ENCODE measurements at regions not wholly inside any gene's neighbourhood (a gene's known extent, or its start where the extent isn't known, plus 50 kb on each side); places are given as distances from the start of the nearest gene placed in this dataset.
"Not testable (repeated sequence)": the region's sequence is repeated elsewhere in the genome, so short reads cannot be mapped to it uniquely, and the experiment has no call there.

DNA sequence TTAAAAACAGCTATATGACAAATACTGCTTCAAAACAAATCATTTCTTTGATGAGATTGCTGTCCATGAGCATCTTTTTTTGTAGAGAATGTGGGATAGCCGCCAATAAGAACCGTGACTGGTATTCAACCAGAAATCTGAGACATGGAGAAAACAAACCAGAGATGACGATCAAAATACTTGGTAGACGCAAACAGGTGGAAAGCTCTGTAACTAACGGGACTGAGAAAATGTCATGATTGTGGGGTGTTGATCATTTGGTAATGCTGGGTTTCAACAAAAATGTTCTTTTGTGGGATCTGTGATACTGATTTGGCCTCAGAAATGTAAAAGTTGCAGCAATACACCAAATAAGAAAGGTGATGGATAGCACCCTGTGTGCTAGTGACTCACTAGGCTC, 364.8 kb downstream of the NYAP2 start:
- DNase-seq (ENCODE audit: low spot score), result no peak

DNA sequence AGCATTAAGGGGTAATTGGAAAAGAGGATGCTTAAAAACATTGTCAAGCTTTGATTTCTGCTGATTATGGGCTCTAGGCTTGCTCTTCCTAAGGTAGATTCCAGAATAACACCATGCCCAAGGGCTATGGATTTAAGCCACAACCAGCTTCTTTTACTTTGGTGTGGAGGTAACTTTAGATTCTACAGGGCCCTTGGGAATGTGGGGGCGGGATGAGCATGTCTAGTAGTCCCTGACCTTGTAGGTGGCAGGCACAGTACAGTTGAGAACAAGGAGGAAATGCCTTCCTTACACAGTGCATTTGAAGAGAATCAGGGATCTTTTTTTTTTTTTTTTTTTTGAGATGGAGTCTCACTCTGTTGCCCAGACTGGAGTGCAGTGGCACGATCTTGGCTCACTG, 364.2 kb downstream of the NYAP2 start:
- no peak for DNase-seq (ENCODE audit: low spot score)

DNA sequence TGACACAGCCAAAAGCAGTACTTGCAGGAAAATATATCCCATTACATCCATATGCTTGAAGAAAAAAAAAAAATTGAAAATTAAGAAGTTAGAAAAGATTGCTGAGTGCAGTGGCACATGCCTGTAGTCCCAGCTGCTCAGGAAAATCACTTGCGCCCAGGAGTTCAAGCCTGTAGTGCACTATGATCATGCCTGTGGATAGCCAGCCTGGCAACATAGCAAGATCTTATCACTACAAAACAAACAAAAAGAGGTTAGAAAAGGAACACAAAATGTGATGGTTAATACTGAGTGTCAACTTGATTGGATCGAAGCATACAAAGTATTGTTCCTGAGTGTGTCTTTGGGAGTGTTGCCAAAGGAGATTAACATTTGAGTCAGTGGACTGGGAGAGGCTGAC, 361.9 kb downstream of the NYAP2 start:
- DNase-seq (ENCODE audit: low spot score), result no peak

DNA sequence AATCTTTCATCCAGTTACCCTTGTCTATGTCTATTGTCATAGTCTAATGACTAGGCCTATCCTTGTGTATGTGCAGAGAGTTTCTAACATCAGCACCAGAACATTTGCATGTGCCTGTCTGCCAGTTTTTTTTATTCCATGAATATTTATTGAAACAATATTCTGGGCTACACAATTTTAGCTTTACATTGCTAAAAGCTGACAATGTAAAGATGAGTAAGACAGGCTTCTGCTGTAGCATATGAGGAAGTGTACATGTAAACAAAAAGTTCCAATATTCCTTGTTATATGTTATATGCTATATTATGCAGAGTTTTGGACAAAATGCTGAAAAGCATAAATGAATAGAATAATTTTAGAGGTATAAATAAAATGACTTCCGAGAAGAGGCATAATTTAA, 357.7 kb downstream of the NYAP2 start:
- no peak for DNase-seq (ENCODE audit: low spot score)

DNA sequence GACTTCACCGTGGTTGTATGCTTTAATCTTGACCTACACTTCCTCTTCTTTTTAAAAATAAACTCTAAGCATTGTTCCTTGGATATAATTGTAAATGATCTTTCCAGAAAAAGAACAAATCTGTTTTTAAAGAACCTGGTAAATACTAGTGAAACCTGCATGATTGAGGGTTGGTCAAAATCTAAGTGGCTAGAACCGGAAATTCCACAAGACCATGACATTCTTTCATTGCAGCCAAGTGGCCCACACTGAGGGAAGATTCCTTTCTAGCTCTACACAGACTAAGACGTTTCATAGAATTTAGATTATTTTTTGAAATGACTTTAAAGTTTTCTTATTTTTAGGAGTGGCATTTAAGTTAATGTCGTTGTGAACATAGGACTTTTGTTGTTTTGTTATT, 356.7 kb downstream of the NYAP2 start:
- DNase-seq (ENCODE audit: low spot score), result no peak

DNA sequence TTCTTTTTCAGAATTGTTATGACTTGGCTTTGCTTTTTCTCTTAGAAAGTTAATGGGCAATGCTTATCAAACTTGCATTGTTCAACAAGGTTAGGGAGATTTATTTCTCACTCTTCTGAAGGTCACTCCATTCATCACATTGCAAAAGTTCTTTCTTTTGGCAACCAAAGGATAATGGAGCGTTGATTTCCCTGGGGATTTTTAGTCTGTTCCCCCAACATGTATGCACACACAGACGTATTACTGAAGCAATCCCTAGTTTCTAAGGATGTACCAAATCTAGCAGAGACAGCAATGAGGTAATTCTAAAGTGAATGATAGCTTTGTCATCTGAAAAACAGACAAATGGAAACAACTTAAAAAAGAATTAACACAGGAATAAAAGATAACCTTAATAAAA, 349.1 kb downstream of the NYAP2 start:
- DNase-seq (ENCODE audit: low spot score), result no peak

DNA sequence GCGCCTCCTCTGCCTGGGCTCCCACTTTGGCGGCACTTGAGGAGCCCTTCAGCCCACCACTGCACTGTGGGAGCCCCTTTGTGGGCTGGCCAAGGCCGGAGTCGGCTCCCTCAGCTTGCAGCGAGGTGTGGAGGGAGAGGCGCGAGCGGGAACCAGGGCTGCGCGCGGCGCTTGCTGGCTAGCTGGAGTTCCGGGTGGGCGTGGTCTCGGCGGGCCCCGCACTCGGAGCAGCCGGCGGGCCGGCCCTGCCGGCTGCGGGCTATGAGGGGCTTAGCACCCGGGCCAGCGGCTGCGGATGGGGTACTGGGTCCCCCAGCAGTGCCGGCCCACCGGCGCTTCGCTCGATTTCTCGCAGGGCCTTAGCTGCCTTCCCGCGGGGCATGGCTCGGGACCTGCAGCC, 344.5 kb downstream of the NYAP2 start:
- DNase-seq (ENCODE audit: low spot score), result not testable (repeated sequence)

DNA sequence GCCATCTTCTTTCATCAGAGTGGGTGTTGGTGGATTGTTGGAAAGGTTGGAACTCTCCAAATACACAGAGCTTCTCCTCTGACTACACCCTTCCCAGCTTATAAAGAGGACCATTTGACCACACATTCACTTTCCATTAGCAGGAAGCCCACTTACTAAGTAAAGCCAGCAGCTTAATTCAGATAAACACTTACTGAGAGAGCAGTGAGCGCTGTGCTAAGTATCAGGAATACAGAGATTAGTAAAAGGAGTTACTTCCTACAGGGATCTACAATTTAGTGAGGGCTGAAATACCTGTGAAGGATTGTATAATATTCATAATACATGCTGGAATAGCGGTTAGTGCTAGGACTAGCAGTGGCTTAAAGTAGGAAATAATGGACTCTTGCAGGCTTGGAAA, 343.0 kb downstream of the NYAP2 start:
- DNase-seq (ENCODE audit: low spot score), result no peak

DNA sequence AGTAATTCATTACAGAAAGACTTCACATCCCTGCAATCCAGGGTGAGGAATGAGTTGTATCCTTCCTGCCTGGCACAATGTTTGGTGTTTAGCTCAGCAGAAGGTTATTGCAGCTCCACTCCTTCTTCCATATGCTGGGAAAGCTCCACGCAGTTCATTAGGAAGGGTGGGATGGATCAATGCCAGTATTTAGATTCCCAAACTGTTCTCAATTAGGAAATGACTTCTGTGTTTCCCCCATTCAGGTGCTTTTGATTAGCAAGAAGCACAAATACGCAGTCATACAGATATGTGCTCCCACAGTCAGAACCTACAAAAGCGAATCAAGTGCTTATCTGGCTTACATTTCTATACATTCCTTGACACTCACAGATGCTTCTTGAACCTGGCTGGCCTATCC, 340.6 kb downstream of the NYAP2 start:
- no peak for DNase-seq (ENCODE audit: low spot score)

DNA sequence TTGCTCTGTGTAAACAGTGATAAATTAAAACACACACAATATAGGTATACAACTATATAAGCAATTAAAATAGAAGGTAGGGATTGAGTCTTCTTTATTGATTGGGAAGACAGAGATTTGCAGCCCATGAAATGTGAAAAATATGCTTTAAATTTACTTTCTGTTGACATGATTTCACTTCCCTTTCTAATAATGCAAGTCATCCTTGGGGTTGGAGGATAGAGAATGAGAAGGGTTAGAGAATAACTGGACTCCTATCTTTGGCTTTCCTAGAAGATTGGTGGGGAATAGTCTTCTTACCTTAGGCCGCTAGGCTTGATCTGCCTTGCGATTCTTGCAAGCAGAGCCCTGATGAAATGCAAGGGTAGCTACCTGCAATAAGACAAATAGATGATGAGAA, 339.8 kb downstream of the NYAP2 start:
- DNase-seq (ENCODE audit: low spot score), result no peak

DNA sequence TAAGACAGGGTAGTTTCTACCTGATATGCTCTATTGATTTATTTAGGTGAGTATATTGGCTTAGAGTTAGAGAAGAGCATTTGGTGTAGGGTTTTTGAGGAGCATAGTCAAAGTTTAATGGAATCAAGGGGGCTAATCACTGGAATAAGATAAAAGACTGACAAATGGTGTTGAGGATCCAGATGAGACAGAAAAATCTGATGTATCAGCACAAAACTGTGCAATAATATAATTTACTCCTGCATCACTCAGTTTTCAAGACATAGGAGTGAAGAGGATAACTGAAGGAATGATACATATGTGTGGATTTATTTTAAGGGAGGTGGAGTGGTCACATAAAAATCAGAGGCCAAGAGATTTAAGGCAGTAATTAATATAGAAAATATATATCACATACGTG, 339.2 kb downstream of the NYAP2 start:
- DNase-seq (ENCODE audit: low spot score), result no peak

DNA sequence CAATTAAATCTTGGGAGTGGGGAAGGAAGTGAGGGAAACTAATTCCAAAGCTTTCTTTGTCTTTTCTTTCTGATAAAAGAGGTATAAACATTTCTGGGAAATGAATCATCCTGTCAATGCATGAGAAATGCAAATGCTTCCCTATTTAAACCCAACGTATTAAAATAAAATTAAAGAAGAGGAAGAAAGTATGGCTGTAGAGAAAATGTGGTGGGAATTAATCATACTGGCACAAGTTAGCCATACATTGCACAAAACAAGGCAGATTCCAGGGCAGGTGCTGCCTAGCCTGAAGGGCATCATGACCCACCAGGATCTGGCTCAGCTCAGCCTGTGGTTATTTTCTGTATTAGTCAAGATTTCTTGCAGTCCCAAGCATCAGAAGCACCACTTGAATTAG, 338.0 kb downstream of the NYAP2 start:
- no peak for DNase-seq (ENCODE audit: low spot score)

DNA sequence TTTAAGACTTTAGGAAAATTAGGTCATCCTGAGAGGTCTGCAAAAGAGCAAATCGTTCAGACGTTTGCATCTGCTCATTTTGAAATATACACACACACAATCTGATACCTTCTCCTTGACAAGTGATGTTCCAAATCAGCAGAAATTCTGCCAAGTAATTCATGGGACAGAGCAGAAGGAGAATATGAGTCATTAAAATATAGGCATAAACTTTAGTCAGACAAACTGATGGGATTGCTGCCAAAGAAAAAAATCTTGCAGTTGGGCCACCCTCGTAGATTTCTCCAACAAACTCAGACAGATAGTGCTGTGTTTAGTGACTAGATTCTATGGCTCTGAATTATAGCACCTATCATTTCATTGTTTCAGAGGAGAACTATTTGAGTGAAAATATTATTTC, 336.3 kb downstream of the NYAP2 start:
- DNase-seq (ENCODE audit: low spot score), result no peak

DNA sequence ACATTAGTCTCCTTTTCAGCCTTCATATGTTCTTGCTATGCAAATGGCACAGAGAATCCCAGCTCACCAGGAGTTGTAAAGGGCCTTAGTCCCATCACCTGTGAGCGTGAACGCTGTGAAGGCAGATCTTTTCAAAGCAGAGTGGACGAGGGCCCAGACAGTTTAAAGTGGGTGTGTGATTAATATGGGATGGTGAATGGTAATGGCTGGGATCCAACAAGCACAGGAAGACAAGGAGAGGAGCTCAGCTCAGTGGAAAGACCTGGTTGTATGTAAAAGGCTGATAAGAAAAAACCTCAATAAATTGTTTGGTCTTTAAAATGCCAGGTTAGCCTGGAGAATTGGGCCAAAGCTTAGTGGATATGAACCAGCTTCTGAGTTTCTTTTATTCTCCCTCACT, 326.2 kb downstream of the NYAP2 start:
- DNase-seq (ENCODE audit: low spot score), result no peak

Small RNAs in the stretch of these regions (small RNA-seq; reads per million reads assigned to genes)
- gene AC068138.1 (0 reads per million in 2 experiments), gene MIR5702 (0 reads per million in 2 experiments)
